ENCODE measurements at regions not wholly inside any gene's neighbourhood (a gene's known extent, or its start where the extent isn't known, plus 50 kb on each side); places are given as distances from the start of the nearest gene placed in this dataset.
"Not testable (repeated sequence)": the region's sequence is repeated elsewhere in the genome, so short reads cannot be mapped to it uniquely, and the experiment has no call there.

- ATAC-seq (ENCODE audit: low read depth), result no peak
- Mint-ChIP-seq H3K9me3 (no peaks in the 10 kb centered on the region), H3K27me3 (peaks cover 3% of the 10 kb centered on the region), H3K27ac (no peak overlapping the region), H3K4me3 (no peak overlapping the region), H3K36me3 (no peaks in the 10 kb centered on the region), H3K4me1 (no peaks in the 10 kb centered on the region)
- no peak for DNase-seq (ENCODE audit: low spot score in 2 of 2)
Observed at GRCh38 chr2:175441181-175441761, 259.8 kb upstream of the ATP5MC3 start.

GRCh38 chr2:175439416-175439815, 257.9 kb upstream of the ATP5MC3 start:
- ATAC-seq (ENCODE audit: low read depth) (no peak), DNase-seq (ENCODE audit: low spot score in 2 of 2) (no peak)
- no peaks in the 10 kb centered on the region for H3K36me3 Mint-ChIP-seq
- H3K27ac Mint-ChIP-seq, result no peak overlapping the region
- no peaks in the 10 kb centered on the region for H3K9me3 Mint-ChIP-seq
- H3K4me3 Mint-ChIP-seq, result no peak overlapping the region
- H3K4me1 Mint-ChIP-seq, result no peaks in the 10 kb centered on the region
- peaks cover 3% of the 10 kb centered on the region for H3K27me3 Mint-ChIP-seq

- no peak overlapping the region for H3K27ac Mint-ChIP-seq
- no peaks in the 10 kb centered on the region for H3K9me3 Mint-ChIP-seq
- no peak overlapping the region for H3K4me3 Mint-ChIP-seq
- H3K36me3 Mint-ChIP-seq, result no peaks in the 10 kb centered on the region
- no peak for DNase-seq (ENCODE audit: low spot score in 2 of 2)
- peaks cover 3% of the 10 kb centered on the region for H3K27me3 Mint-ChIP-seq
- no peak for ATAC-seq (ENCODE audit: low read depth)
- H3K4me1 Mint-ChIP-seq, result no peaks in the 10 kb centered on the region
Observed at GRCh38 chr2:175437167-175437566, 255.7 kb upstream of the ATP5MC3 start.

- Mint-ChIP-seq H3K4me1 (no peaks in the 10 kb centered on the region), H3K36me3 (no peaks in the 10 kb centered on the region), H3K4me3 (no peak overlapping the region), H3K27ac (no peak overlapping the region), H3K9me3 (no peaks in the 10 kb centered on the region), H3K27me3 (peaks cover 3% of the 10 kb centered on the region)
- DNase-seq (ENCODE audit: low spot score in 2 of 2) (no peak), ATAC-seq (ENCODE audit: low read depth) (no peak)
Observed at GRCh38 chr2:175436076-175436475, 254.6 kb upstream of the ATP5MC3 start.

- ATAC-seq (ENCODE audit: low read depth), result no peak
- peaks cover 3% of the 10 kb centered on the region for H3K27me3 Mint-ChIP-seq
- DNase-seq (ENCODE audit: low spot score in 2 of 2), result no peak
- H3K9me3 Mint-ChIP-seq, result no peaks in the 10 kb centered on the region
- no peaks in the 10 kb centered on the region for H3K4me1 Mint-ChIP-seq
- H3K27ac Mint-ChIP-seq, result no peak overlapping the region
- H3K36me3 Mint-ChIP-seq, result no peaks in the 10 kb centered on the region
- H3K4me3 Mint-ChIP-seq, result no peak overlapping the region
Observed at GRCh38 chr2:175435012-175435411, 253.5 kb upstream of the ATP5MC3 start.

GRCh38 chr2:175432793-175433192, 251.3 kb upstream of the ATP5MC3 start:
- no peak overlapping the region for H3K27ac Mint-ChIP-seq
- H3K4me3 Mint-ChIP-seq, result no peak overlapping the region
- H3K4me1 Mint-ChIP-seq, result no peaks in the 10 kb centered on the region
- ATAC-seq (ENCODE audit: low read depth) (no peak), DNase-seq (ENCODE audit: low spot score in 2 of 2) (no peak)
- no peaks in the 10 kb centered on the region for H3K36me3 Mint-ChIP-seq
- peaks cover 2% of the 10 kb centered on the region for H3K9me3 Mint-ChIP-seq
- no peaks in the 10 kb centered on the region for H3K27me3 Mint-ChIP-seq

GRCh38 chr2:175432021-175432420, 250.5 kb upstream of the ATP5MC3 start:
- ATAC-seq (ENCODE audit: low read depth) (no peak), DNase-seq (ENCODE audit: low spot score in 2 of 2) (no peak)
- Mint-ChIP-seq H3K4me1 (no peaks in the 10 kb centered on the region), H3K9me3 (peaks cover 2% of the 10 kb centered on the region), H3K4me3 (no peak overlapping the region), H3K36me3 (no peaks in the 10 kb centered on the region), H3K27me3 (no peaks in the 10 kb centered on the region), H3K27ac (no peak overlapping the region)

GRCh38 chr2:175431101-175431946, 249.8 kb upstream of the ATP5MC3 start:
- Mint-ChIP-seq H3K27me3 (no peaks in the 10 kb centered on the region), H3K4me1 (no peaks in the 10 kb centered on the region), H3K27ac (no peak overlapping the region), H3K9me3 (peaks cover 2% of the 10 kb centered on the region), H3K4me3 (no peak overlapping the region), H3K36me3 (no peaks in the 10 kb centered on the region)
- no peak for ATAC-seq (ENCODE audit: low read depth)
- no peak for DNase-seq (ENCODE audit: low spot score in 2 of 2)

GRCh38 chr2:175430236-175430635, 248.7 kb upstream of the ATP5MC3 start:
- Mint-ChIP-seq H3K4me1 (no peaks in the 10 kb centered on the region), H3K27me3 (no peaks in the 10 kb centered on the region), H3K27ac (no peak overlapping the region), H3K9me3 (peaks cover 2% of the 10 kb centered on the region), H3K36me3 (no peaks in the 10 kb centered on the region), H3K4me3 (no peak overlapping the region)
- ATAC-seq (ENCODE audit: low read depth), result no peak
- no peak for DNase-seq (ENCODE audit: low spot score in 2 of 2)

GRCh38 chr2:175418224-175418835, 236.8 kb upstream of the ATP5MC3 start:
- Mint-ChIP-seq H3K9me3 (no peaks in the 10 kb centered on the region), H3K4me3 (no peak overlapping the region), H3K27me3 (peaks cover 3% of the 10 kb centered on the region), H3K4me1 (peaks cover 2% of the 10 kb centered on the region), H3K27ac (no peak overlapping the region), H3K36me3 (no peaks in the 10 kb centered on the region)
- DNase-seq (ENCODE audit: low spot score in 2 of 2), result no peak
- no peak for ATAC-seq (ENCODE audit: low read depth)

GRCh38 chr2:175414882-175415487, 233.5 kb upstream of the ATP5MC3 start:
- Mint-ChIP-seq H3K27me3 (peaks cover 2% of the 10 kb centered on the region), H3K9me3 (no peaks in the 10 kb centered on the region), H3K36me3 (no peaks in the 10 kb centered on the region), H3K27ac (no peak overlapping the region), H3K4me1 (peaks cover 2% of the 10 kb centered on the region), H3K4me3 (no peak overlapping the region)
- ATAC-seq (ENCODE audit: low read depth) (no peak), DNase-seq (ENCODE audit: low spot score in 2 of 2) (no peak)

- no peak for ATAC-seq (ENCODE audit: low read depth)
- Mint-ChIP-seq H3K4me1 (peaks cover 2% of the 10 kb centered on the region), H3K36me3 (no peaks in the 10 kb centered on the region), H3K4me3 (no peak overlapping the region), H3K9me3 (no peaks in the 10 kb centered on the region), H3K27ac (no peak overlapping the region), H3K27me3 (no peaks in the 10 kb centered on the region)
- no peak for DNase-seq (ENCODE audit: low spot score in 2 of 2)
Observed at GRCh38 chr2:175414191-175414881, 232.8 kb upstream of the ATP5MC3 start.

- not testable (repeated sequence) for ATAC-seq (ENCODE audit: low read depth); H3K27ac Mint-ChIP-seq; H3K36me3 Mint-ChIP-seq; H3K4me3 Mint-ChIP-seq; H3K27me3 Mint-ChIP-seq; H3K4me1 Mint-ChIP-seq; DNase-seq (ENCODE audit: low spot score in 2 of 2); H3K9me3 Mint-ChIP-seq
Observed at GRCh38 chr2:175410941-175411340, 229.4 kb upstream of the ATP5MC3 start.

- no peak for ATAC-seq (ENCODE audit: low read depth)
- H3K36me3 Mint-ChIP-seq, result no peaks in the 10 kb centered on the region
- no peak overlapping the region for H3K4me3 Mint-ChIP-seq
- H3K27ac Mint-ChIP-seq, result no peak overlapping the region
- no peaks in the 10 kb centered on the region for H3K4me1 Mint-ChIP-seq
- no peaks in the 10 kb centered on the region for H3K9me3 Mint-ChIP-seq
- DNase-seq (ENCODE audit: low spot score in 2 of 2), result no peak
- peaks cover 4% of the 10 kb centered on the region for H3K27me3 Mint-ChIP-seq
Observed at GRCh38 chr2:175404839-175405238, 223.3 kb upstream of the ATP5MC3 start.
